Activated CD8-positive, alpha-beta T cell treated with anti-CD3 and anti-CD28 coated beads for 36 hours (primary cell): ENCODE measurements at regions not wholly inside any gene's neighbourhood (a gene's known extent, or its start where the extent isn't known, plus 50 kb on each side); places are given as distances from the start of the nearest gene placed in this dataset.

Source experiments
- ATAC-seq: fragments of 200-7000 bp; cut with Tn5 transposase; one replicate; pipeline ENCODE4 v1.10.0; 2021; ENCODE audit warnings: mild to moderate bottlenecking, moderate library complexity
- CTCF ChIA-PET: fragments of 350-600 bp; sonication (Branson Sonifier 250); formaldehyde crosslinking; loops from one replicate; lab custom pipeline; 2021; ENCODE audit warnings: antibody characterized with exemption; lab: Charles Lee
- POLR2A ChIA-PET: fragments of 350-600 bp; sonication (Branson Sonifier 250); formaldehyde crosslinking; loops from one replicate; lab custom pipeline; 2021; ENCODE audit warnings: antibody characterized with exemption; lab: Charles Lee
- DNase-seq: peaks from one replicate; pipeline ENCODE4 v3.0.0-alpha.2; 2020
- H3K27ac Mint-ChIP-seq: one replicate; pipeline ENCODE4 v1.8.0; 2021; ENCODE audit warnings: mild to moderate bottlenecking, mixed read lengths
- H3K27me3 Mint-ChIP-seq: one replicate; pipeline ENCODE4 v1.8.0; 2021; ENCODE audit warnings: mixed read lengths
- H3K36me3 Mint-ChIP-seq: one replicate; pipeline ENCODE4 v1.8.0; 2021; ENCODE audit warnings: low read depth, mixed read lengths
- H3K4me1 Mint-ChIP-seq: one replicate; pipeline ENCODE4 v1.8.0; 2021; ENCODE audit warnings: low read depth, mixed read lengths
- H3K4me3 Mint-ChIP-seq: one replicate; pipeline ENCODE4 v1.8.0; 2021; ENCODE audit warnings: mild to moderate bottlenecking, moderate library complexity, mixed read lengths
- H3K9me3 Mint-ChIP-seq: one replicate; pipeline ENCODE4 v1.8.0; 2021; ENCODE audit warnings: mixed read lengths
- CTCF ChIP-seq: fragments of 200-600 bp; IDR thresholded peaks from one replicate; pipeline ENCODE4 v1.8.0; 2022; ENCODE audit warnings: antibody characterized with exemption, mild to moderate bottlenecking
- intact Hi-C: fragments of 100-400 bp; cut with micrococcal nuclease; formaldehyde crosslinking; loops from one replicate; pipeline ENCODE4 v1.10.0; 2022

GRCh38 chr12:29869946-29870345, 86.2 kb upstream of the TMTC1 start:
- Mint-ChIP-seq H3K4me1 (no peaks in the 10 kb centered on the region), H3K4me3 (no peak overlapping the region), H3K27ac (no peak overlapping the region), H3K36me3 (no peaks in the 10 kb centered on the region), H3K9me3 (peaks cover 2% of the 10 kb centered on the region), H3K27me3 (no peaks in the 10 kb centered on the region)
- TF ChIP-seq CTCF, result no peak
- ChIA-PET POLR2A (no interaction called here), CTCF (no interaction called here)
- no peak for DNase-seq
- intact Hi-C loops, result no loop called here
- ATAC-seq, result no peak

GRCh38 chr12:29867823-29868222, 84.1 kb upstream of the TMTC1 start:
- H3K9me3 Mint-ChIP-seq, result peaks cover 2% of the 10 kb centered on the region
- ChIA-PET CTCF (no interaction called here), POLR2A (no interaction called here)
- H3K4me1 Mint-ChIP-seq, result no peaks in the 10 kb centered on the region
- intact Hi-C loops, result no loop called here
- H3K27me3 Mint-ChIP-seq, result no peaks in the 10 kb centered on the region
- DNase-seq, result no peak
- no peaks in the 10 kb centered on the region for H3K36me3 Mint-ChIP-seq
- ATAC-seq, result no peak
- H3K27ac Mint-ChIP-seq, result no peak overlapping the region
- TF ChIP-seq CTCF, result no peak
- no peak overlapping the region for H3K4me3 Mint-ChIP-seq

DNA sequence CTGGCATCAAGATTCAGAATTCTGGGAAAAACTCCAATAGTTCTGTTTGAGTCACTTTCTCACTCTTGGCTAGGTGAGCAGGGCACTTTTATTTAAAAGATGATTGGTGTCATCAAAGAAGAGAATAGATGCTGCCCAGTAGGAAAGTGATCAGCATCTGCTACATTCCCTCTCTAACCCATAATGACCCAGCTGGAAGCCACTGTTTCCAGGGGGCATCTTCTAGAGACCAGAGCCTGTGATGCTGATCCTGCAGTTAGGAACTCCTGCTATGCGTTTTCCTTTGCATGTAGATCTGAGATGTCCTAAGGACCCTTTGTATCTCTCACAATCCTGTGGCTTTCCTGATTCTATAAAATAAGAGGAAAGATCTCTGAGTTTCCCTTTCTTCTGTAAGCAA, 79.9 kb upstream of the TMTC1 start:
- H3K36me3 Mint-ChIP-seq, result no peaks in the 10 kb centered on the region
- H3K4me1 Mint-ChIP-seq, result no peaks in the 10 kb centered on the region
- TF ChIP-seq CTCF, result no peak
- CTCF ChIA-PET, result no interaction called here
- no peak for DNase-seq
- no peak overlapping the region for H3K27ac Mint-ChIP-seq
- no peaks in the 10 kb centered on the region for H3K27me3 Mint-ChIP-seq
- no peak for ATAC-seq
- no peak overlapping the region for H3K4me3 Mint-ChIP-seq
- H3K9me3 Mint-ChIP-seq, result peaks cover 2% of the 10 kb centered on the region
- intact Hi-C loops, result no loop called here
- POLR2A ChIA-PET, result no interaction called here

- ChIA-PET CTCF (no interaction called here), POLR2A (no interaction called here)
These were observed 74.6 kb upstream of the TMTC1 start for GRCh38 chr12:29858270-29858786.

GRCh38 chr12:29847246-29847645, 63.5 kb upstream of the TMTC1 start:
- no peaks in the 10 kb centered on the region for H3K27me3 Mint-ChIP-seq
- ChIA-PET CTCF (no interaction called here), POLR2A (interaction anchor here (0.7 kb wide), 1 partner anchor 361 kb away, joined by 3 read pairs; no protein-coding TSS in a partner anchor)
- no peaks in the 10 kb centered on the region for H3K36me3 Mint-ChIP-seq
- H3K27ac Mint-ChIP-seq, result no peak overlapping the region
- no peak overlapping the region for H3K4me3 Mint-ChIP-seq
- no peak for TF ChIP-seq CTCF
- H3K9me3 Mint-ChIP-seq, result peaks cover 5% of the 10 kb centered on the region
- H3K4me1 Mint-ChIP-seq, result no peaks in the 10 kb centered on the region
- no peak for DNase-seq
- ATAC-seq, result no peak
- intact Hi-C loops, result no loop called here

More at GRCh38 chr12:29858270-29858786, 74.6 kb upstream of the TMTC1 start:
- DNase-seq (no peak), ATAC-seq (no peak)
- no peak for TF ChIP-seq CTCF
- H3K36me3 Mint-ChIP-seq, result no peaks in the 10 kb centered on the region
- H3K27me3 Mint-ChIP-seq, result no peaks in the 10 kb centered on the region
- intact Hi-C loops, result no loop called here
- H3K27ac Mint-ChIP-seq, result no peak overlapping the region
- H3K9me3 Mint-ChIP-seq, result peaks cover 3% of the 10 kb centered on the region
- no peaks in the 10 kb centered on the region for H3K4me1 Mint-ChIP-seq
- H3K4me3 Mint-ChIP-seq, result no peak overlapping the region
